GM12891 (cell line): ENCODE measurements at regions not wholly inside any gene's neighbourhood (a gene's known extent, or its start where the extent isn't known, plus 50 kb on each side); places are given as distances from the start of the nearest gene placed in this dataset.

Experiments used
- DNase-seq: peaks from one replicate; pipeline ENCODE4 v3.0.0; 2011; ENCODE audit warnings: low spot score; ENCODE audit not compliant: insufficient read length
- FAIRE-seq: peaks from 2 replicates; lab custom pipeline; 2011; peaks lifted over from hg19 to GRCh38; lab: Jason Lieb, UNC
- PAX5 ChIP-seq: IDR thresholded peaks from 2 replicates; pipeline ENCODE4 v1.6.1; 2011; ENCODE audit warnings: low read length, moderate library complexity, mild to moderate bottlenecking; ENCODE audit not compliant: insufficient read depth, severe bottlenecking
- POLR2A ChIP-seq: IDR thresholded peaks from 2 replicates; pipeline ENCODE4 v1.6.1; 2011; ENCODE audit warnings: low read depth, low read length, control low read depth
- POLR2AphosphoS5 ChIP-seq: IDR thresholded peaks from 2 replicates; pipeline ENCODE4 v1.6.1; 2011; ENCODE audit warnings: low read depth, low read length, control low read depth
- POU2F2 ChIP-seq: IDR thresholded peaks from 2 replicates; pipeline ENCODE4 v1.6.1; 2011; ENCODE audit warnings: low read depth, mild to moderate bottlenecking, control low read depth, low read length, moderate library complexity
- SPI1 ChIP-seq: IDR thresholded peaks from 2 replicates; pipeline ENCODE4 v1.6.1; 2011; ENCODE audit warnings: low read depth, low read length, control low read depth
- TAF1 ChIP-seq: IDR thresholded peaks from 2 replicates; pipeline ENCODE4 v1.6.1; 2011; ENCODE audit warnings: low read depth, low read length, control low read depth

- DNase-seq, result no peak
- FAIRE-seq, result no peak
- TF ChIP-seq PAX5 (no peak), POLR2A (no peak), SPI1 (no peak), POU2F2 (no peak), TAF1 (no peak), POLR2AphosphoS5 (no peak)
Observed at GRCh38 chr19:30204721-30205120, 167.5 kb upstream of the ZNF536 start.

- DNase-seq (no peak), FAIRE-seq (no peak)
- no peak for TF ChIP-seq POU2F2
- TF ChIP-seq SPI1, result no peak
- TF ChIP-seq POLR2AphosphoS5, result no peak
- TF ChIP-seq PAX5, result no peak
Observed at GRCh38 chr19:30206187-30206586, 166.0 kb upstream of the ZNF536 start.

- TF ChIP-seq POLR2AphosphoS5 (no peak), SPI1 (no peak), POLR2A (no peak), POU2F2 (no peak), TAF1 (no peak), PAX5 (no peak)
- no peak for DNase-seq
- FAIRE-seq, result no peak
Observed at GRCh38 chr19:30207357-30207756, 164.8 kb upstream of the ZNF536 start.

DNA sequence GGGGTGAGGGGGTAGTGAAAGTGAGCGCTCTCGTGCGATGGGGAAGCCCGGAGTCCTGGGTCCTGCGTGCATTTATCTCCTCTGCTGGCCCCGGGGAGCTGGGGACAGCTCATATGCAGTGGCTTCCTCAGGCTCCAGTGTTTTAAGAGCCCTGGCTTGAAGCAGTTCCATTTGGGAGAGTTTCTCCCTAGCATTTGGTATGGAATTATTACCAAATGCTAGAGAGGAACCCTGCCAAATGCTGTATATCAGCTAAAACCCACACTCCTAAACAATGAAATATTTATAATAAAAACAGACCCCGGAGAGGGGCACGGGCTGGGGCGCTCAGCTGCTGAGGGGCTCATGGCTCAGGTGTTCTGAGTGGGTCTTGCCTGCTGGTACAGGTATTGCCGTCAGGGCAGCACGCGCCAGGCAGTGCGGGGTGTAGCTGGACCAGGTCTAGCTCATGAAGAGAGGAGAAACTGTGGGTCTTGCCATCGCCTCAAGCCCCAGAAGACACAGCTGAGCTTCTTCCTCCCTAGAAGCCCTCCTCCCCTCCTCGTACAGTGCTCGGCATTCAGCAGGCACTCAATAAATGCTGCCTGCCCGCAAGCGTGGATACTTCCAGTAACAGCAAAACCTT lies 163.6 kb upstream of the ZNF536 start:
- no peak for TF ChIP-seq POLR2AphosphoS5
- TF ChIP-seq POU2F2, result no peak
- TF ChIP-seq PAX5, result no peak
- TF ChIP-seq TAF1, result no peak
- no peak for DNase-seq
- FAIRE-seq, result no peak

DNA sequence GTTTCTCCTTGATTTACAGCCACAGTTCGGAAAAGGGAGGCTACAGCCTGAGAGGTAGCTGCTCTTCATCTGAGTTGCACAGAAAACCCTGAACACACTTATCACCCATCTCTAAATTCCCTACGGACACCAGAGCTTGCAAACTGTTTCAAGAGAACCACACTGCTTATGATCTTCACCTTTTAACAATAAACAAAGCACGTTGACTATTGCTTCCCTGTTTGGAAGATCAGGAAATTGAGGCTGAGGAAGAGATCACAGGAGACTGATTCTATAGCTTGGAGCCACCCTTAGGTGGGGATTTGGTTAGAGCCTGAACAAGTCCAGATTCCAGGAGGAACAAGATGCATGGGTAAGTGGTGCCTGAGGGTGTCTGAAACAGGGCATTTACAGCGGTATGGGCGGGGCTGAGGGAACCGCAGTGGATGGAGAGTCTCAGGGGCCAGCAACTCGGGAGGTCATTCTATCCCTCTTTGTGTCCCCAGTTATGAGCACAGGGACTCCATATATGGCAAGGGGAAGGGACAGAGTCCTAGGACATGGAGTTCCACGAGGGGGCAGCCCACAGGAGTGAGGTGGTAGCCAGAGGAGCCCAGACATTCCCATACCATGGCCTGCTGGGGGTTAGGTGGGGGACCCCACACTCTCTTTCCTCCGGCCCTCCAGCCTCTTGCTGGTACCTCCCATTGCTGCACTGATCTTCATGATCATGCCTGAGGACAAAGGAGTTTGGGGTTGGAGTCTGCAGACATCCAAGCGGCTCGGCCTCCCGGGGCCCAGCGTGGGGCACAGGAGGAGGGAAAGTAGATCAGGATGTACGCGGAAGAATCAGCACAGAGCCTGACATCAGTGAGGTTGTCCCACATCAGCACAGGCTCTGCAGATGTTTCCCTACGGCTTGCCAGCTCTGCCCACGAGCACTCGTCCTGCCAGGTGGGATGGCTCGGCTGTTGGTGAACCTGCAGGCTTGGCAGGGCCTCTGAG lies 162.3 kb upstream of the ZNF536 start:
- DNase-seq, result no peak
- no peak for FAIRE-seq
- TF ChIP-seq SPI1 (no peak), POLR2A (no peak), PAX5 (no peak), TAF1 (no peak), POU2F2 (no peak), POLR2AphosphoS5 (no peak)

- TF ChIP-seq SPI1 (no peak), POU2F2 (no peak), PAX5 (no peak), TAF1 (no peak), POLR2A (no peak), POLR2AphosphoS5 (no peak)
- no peak for DNase-seq
- FAIRE-seq, result no peak
Observed at GRCh38 chr19:30212574-30212973, 159.6 kb upstream of the ZNF536 start.

DNA sequence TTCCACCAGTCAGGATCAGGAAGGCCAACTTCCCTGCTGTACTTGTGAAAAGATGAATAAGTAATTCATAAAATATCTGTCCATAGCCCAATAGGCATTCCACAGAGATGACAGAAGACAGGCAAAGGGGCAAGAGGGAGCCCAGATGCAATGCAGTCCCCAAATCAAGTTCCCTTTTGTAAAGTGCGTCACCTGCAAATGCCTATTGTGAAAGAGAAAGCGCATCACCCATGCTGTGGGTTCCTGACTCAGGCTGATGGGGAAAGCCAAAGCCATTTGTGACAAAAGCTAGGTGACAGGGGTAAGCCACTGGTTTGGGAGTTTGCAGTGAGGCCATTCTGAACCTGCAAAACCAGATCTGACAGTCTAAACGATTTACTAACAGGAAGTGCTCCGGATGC lies 157.5 kb upstream of the ZNF536 start:
- FAIRE-seq (no peak), DNase-seq (no peak)
- TF ChIP-seq SPI1, result 0 out of 2 replicates have a peak, but pooled peaks have one; percentile 24
- no peak for TF ChIP-seq PAX5
- TF ChIP-seq POU2F2, result no peak

DNA sequence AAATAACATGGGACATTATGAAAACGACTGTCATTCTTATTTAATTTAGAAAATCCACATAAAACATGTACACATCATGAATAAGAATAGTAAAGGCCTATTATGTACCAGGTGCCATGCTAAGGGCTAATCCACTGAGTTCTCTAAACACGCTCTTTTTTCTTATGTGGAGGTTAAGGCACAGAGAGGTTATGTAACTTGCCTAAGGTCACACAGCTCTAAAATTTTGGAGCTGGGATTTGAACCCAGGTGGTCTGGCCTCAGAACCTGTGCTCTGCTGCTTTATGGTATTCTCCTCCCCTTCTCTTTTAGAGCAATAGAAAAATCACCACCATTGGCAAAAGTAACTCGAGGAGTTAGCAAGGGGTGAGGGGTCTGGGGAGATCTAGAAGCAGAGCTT lies 156.9 kb upstream of the ZNF536 start:
- no peak for TF ChIP-seq PAX5
- TF ChIP-seq POU2F2, result no peak
- TF ChIP-seq POLR2A, result no peak
- no peak for TF ChIP-seq SPI1
- no peak for TF ChIP-seq POLR2AphosphoS5
- no peak for TF ChIP-seq TAF1
- DNase-seq (no peak), FAIRE-seq (no peak)

DNA sequence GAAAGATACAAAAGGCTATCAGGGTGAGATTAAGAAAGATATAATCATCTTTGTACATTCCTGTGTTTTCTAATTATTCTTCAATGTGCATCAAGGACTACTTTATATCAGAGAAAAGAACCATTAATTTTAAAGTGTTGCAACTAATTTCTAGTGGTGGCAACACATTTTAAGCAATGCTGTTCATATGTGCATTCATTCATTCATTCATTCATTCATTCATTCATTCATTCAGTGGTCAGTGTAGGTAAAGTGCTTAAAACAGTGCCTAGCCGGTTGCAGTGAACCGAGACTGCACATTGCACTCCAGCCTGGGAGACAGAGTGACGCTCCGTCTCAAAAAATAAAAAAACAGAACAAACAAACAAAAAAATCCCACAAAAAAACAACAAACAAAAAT lies 155.7 kb upstream of the ZNF536 start:
- TF ChIP-seq SPI1 (no peak), PAX5 (no peak), POLR2AphosphoS5 (no peak), POLR2A (no peak), POU2F2 (no peak), TAF1 (no peak)
- FAIRE-seq (no peak), DNase-seq (no peak)

DNA sequence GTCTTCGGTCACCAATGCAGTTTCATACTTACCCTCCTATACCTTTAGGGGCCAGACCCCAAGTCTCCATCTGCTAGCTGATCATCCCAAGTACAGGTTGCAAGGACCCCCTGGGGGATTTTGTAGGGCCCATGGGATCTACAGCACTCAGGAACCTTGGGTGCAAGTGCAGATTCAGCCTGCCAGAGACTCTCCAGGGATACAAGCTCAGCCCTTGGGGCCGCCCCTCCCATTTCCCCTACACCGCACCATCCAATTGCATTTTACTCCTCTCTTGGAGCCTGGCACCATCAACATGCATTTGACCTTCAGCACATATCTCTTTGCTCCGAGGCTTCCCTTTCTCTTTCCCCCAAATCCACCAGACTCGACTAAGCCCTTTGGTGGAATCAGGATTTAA lies 154.7 kb upstream of the ZNF536 start:
- TF ChIP-seq POU2F2, result no peak
- no peak for TF ChIP-seq PAX5
- DNase-seq, result no peak
- no peak for FAIRE-seq
